GM19372 (cell line): ENCODE measurements at regions not wholly inside any gene's neighbourhood (a gene's known extent, or its start where the extent isn't known, plus 50 kb on each side); places are given as distances from the start of the nearest gene placed in this dataset.

Experiments
- ATAC-seq: cut with Tn5 transposase; IDR thresholded peaks from one replicate; pipeline ENCODE4 v1.9.1; 2021; ENCODE audit warnings: mild to moderate bottlenecking, low read depth, moderate library complexity; ENCODE audit not compliant: unreplicated experiment

GRCh38 chrX:129188231-129188630 lies 335.1 kb downstream of the SMARCA1 start:
- ATAC-seq, result no peak

DNA sequence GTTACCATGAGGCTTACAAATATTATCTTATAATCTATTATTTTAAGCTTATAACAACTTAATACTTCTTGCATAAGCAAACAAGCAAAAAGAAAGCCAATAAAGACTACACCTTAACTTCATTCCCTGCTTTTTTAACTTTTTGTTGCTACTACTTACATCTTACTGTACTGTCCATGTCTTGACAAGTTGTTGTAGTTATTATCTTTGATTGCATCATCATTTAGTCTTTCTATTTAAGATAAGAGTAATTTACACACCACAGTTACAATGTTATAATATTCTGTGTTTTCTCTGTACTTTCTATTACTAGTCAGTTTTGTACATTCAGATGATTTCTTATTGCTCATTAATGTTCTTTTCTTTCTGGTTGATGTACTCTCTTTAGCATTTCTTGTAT lies 346.6 kb downstream of the SMARCA1 start:
- ATAC-seq, result no peak

- ATAC-seq, result no peak
Observed at GRCh38 chrX:129161108-129161507, 362.2 kb downstream of the SMARCA1 start.

DNA sequence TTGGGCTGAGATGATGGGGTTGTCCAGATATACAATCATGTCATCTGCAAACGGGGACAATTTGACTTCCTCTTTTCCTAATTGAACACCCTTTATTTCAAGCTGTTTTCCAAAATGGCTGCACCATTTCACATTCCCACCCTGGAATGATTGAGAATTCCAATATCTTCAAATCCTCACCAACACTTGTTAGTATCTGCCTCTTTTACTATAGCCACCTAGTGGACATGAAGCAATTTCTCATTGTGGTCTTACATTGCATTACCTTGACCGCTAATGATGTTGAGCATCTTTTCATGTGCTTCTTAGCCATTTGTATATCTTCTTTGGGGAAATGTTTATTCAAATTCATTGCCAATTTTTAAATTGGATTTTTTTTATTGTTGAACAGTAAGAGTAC lies 364.8 kb downstream of the SMARCA1 start:
- ATAC-seq, result no peak

- ATAC-seq, result no peak
Observed at GRCh38 chrX:129145840-129146272, 377.4 kb downstream of the SMARCA1 start.

GRCh38 chrX:129145385-129145784 lies 377.9 kb downstream of the SMARCA1 start:
- ATAC-seq, result no peak

DNA sequence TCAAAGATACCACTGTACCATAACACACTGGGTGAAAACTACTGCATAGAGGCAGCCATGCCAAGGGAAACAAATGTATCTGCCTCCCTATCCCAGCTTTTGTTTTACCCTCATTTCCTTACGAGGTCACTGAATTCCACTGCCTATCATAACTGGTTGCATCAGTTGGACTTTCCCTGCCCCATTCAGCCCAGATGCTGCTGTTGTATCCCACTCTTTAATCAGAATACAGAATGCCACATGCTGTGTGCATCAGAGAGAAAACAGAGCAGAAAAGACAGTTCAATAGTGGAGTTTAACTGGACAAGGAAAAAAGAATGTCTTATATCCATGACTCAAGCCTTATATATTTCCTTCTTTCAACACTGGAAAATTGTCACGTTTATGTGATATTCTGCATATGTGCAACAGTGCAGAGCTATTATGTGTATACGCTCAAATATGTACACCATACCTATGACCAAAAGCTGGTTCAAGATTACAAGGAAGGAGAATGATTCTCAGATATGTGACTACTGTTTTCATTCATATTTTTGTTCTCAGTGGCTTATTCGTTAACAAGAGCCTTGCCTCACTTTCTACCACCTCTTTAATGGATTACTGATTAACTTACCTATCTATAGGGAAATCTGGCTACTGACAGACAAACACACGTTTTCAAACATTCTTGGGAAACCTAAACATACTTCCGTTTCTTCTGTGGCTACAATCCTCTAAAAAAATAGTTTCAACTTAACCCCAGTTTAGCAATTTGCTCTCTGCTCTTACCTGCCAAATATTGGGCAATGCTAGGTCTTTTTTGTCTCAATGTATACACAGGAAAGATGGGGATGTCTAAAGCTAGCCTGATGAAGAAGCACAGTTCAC lies 378.9 kb downstream of the SMARCA1 start:
- no peak for ATAC-seq

- no peak for ATAC-seq
Observed at GRCh38 chrX:129139837-129140598, 383.3 kb downstream of the SMARCA1 start.

DNA sequence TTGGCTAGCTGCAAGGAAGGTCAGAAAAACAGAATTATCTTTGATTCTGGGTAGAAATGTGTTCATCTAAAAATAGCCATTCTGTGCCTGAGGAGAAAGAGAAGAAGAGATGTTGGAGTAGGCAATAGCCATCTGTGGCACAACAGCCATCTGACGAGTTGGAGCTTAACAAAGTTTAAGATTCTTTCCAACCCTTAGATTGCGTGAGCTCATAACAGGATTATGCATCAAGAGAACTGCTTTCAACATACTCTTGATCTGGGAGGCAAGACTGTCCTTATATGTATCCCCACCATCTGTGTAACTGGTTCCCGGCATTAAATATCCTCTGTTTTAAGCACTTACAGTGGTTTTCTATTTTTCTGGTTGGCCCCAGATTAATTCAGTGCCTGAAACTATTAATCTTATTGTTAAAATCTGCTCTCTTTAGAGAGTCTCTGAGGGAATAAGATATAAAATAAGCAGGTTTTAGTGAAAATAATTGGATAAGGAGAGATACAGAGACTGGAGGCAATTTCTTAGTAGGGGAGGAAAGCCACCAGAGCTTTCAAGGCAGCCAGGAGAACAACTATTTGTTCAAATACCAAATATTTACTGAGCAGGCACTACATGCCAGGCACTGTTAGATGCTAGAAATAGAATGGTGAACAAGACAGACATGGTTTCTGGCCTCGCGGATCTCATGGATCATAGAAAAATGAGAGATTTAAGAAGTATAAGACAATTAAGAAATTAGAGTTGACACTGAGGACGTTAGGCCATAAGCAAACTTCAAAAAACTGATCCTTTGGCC lies 398.0 kb downstream of the SMARCA1 start:
- ATAC-seq, result no peak

DNA sequence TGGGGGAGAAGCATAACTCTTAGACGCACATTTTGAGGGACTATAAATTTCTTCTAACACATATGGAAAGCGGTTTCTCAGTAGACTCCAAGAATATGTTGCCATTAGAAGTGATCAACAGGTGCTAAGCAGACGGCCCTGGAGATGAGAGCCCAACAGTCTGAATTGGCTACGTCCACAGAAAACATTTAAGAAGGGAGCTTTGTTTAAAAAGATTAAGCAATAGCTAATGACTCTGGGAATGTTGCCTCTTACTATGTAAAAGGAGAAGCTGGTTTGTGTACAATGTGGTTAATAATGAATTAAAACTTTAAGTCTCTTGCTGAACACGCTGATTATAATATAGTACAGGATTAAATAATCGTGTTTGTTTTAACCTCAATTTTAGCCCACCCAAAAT lies 399.5 kb downstream of the SMARCA1 start:
- ATAC-seq, result no peak

- ATAC-seq, result no peak
Observed at GRCh38 chrX:129116676-129117470, 406.4 kb downstream of the SMARCA1 start.

DNA sequence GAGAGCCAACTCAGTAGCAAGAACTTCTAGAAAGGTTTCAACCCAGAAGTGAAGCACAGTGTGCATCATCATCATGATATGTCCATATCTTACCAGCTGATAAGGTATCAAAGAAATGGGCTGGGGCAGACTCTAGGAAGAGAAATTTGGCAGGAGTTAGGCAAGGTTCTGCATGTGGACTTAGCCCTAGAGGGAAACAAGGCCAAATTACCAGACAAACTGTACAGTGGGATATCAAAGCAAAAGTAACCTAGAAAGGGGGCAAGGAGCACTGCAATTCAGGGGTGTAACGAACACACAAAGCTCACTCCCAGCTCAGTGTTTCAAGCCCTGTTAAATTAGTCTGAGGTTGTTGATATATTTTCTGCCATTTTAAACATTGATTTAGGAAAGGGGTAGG lies 407.4 kb downstream of the SMARCA1 start:
- no peak for ATAC-seq

DNA sequence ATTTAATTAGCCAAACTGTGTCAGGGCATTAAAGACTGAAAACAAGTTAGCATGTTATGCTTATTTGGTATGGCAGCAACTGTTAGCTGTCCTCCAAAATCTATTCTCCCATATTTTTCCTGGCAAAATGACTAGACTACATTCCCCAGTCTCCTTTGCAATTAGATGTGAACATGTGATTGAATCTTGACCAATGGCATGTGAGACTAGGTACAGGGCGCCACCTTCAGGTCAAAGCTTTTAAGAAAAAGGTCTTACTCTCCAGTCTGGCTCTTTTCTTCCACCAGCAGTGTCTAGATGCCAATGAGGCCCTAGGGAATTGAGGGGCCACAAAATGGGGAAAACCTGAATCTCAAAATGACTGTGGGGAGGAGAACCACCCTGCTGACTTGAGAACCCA lies 408.2 kb downstream of the SMARCA1 start:
- no peak for ATAC-seq

GRCh38 chrX:129111081-129111798 lies 412.1 kb downstream of the SMARCA1 start:
- ATAC-seq, result no peak

DNA sequence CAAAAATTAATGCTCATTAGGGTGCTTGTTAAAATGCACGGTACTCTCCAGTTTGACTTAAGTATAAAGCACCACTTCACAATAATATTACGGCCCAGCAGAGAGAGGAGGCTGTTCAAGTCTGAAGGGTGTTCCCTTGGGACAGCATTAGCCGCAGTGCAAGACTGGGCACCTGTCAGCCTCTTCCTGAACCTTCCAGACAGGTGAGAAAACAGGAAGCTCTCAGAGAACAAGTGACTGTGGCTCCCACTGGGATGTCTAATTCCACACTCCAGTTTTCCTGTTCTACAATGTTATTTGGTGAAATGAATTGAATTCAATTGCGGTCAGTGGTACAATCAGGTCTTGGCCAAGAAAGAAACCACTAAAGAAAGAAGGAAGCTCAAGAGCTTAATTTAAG lies 414.4 kb downstream of the SMARCA1 start:
- no peak for ATAC-seq

DNA sequence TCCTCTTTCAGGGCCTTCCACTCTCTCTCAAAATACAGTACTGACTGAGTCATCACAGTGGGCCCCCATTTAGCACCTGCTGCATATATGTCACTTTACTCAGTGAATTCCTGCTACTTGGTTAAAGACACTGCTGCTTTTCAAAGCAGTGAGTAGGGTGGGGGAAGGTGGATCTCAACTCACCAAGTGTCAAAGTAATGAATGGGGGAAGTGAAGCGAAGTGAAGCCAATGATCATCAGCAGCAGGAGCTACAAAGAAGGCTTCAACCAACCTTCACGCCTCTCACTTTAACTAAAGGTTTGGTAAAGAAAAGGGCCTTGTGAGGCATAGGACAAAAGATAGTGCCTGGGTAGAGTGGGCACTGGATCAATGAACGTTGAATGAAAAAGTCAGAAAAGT lies 424.1 kb downstream of the SMARCA1 start:
- no peak for ATAC-seq

GRCh38 chrX:129097668-129098067 lies 425.6 kb downstream of the SMARCA1 start:
- ATAC-seq, result no peak

DNA sequence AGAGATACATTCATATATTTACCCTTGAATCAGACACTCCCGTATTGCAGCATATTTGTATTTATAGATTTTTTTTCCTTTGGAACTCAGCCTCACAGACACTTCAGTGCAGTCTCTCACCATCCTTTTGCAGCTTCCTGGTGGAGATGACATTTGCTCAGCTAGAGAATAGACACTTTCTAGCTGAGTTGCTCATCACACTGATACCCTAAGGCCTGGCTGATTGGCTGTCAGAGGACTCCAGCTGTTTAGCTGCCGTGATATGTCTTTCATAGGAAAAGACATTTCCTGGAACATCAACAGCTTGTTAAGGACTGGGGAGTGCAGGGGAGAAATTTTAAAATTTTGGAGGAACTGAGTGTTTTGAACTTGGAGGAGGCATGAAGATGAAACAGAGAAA lies 429.6 kb downstream of the SMARCA1 start:
- no peak for ATAC-seq

DNA sequence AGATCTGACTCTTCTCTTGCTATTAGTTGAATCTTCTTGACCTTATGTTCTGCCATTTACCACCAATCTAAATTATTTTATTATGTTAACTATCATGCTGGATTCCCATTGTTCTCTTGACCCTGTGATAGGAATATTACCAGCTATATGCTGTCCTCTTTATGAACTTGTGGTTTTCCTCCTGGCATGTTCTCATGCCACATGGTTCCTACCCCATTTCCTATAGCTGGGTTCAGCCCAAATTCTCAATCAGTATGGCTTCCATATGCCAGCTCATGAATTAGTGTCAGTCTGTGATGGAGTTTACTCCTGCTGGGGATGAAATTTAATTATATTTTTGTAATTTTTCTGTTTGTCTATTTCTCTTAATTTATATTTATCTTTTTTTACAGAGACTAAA lies 430.5 kb downstream of the SMARCA1 start:
- ATAC-seq, result no peak

- no peak for ATAC-seq
Observed at GRCh38 chrX:129092242-129092641, 431.0 kb downstream of the SMARCA1 start.
